GM12874 (cell line): ENCODE measurements at regions not wholly inside any gene's neighbourhood (a gene's known extent, or its start where the extent isn't known, plus 50 kb on each side); places are given as distances from the start of the nearest gene placed in this dataset.

Experiments
- TF ChIP-seq, protein P1 (sequence below): IDR thresholded peaks from 2 replicates; pipeline ENCODE4 v1.5.1; 2011; ENCODE audit warnings: low read depth, mild to moderate bottlenecking, control low read depth, low read length, moderate library complexity; ENCODE audit not compliant: insufficient read depth

- TF ChIP-seq, protein P1, sequence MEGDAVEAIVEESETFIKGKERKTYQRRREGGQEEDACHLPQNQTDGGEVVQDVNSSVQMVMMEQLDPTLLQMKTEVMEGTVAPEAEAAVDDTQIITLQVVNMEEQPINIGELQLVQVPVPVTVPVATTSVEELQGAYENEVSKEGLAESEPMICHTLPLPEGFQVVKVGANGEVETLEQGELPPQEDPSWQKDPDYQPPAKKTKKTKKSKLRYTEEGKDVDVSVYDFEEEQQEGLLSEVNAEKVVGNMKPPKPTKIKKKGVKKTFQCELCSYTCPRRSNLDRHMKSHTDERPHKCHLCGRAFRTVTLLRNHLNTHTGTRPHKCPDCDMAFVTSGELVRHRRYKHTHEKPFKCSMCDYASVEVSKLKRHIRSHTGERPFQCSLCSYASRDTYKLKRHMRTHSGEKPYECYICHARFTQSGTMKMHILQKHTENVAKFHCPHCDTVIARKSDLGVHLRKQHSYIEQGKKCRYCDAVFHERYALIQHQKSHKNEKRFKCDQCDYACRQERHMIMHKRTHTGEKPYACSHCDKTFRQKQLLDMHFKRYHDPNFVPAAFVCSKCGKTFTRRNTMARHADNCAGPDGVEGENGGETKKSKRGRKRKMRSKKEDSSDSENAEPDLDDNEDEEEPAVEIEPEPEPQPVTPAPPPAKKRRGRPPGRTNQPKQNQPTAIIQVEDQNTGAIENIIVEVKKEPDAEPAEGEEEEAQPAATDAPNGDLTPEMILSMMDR, result no peak
Measured at GRCh38 chr4:138310498-138310897, 68.3 kb upstream of the SLC7A11 start.

GRCh38 chr4:138308356-138308755, 66.2 kb upstream of the SLC7A11 start:
- TF ChIP-seq, protein P1, result no peak

GRCh38 chr4:138307319-138307718, 65.2 kb upstream of the SLC7A11 start:
- TF ChIP-seq, protein P1, result no peak

GRCh38 chr4:138305050-138305449, 62.9 kb upstream of the SLC7A11 start:
- TF ChIP-seq, protein P1, result no peak

GRCh38 chr4:138301536-138301935, 59.4 kb upstream of the SLC7A11 start:
- TF ChIP-seq, protein P1, result no peak

GRCh38 chr4:138300616-138301015, 58.5 kb upstream of the SLC7A11 start:
- TF ChIP-seq, protein P1, result no peak

GRCh38 chr4:138299881-138300280, 57.7 kb upstream of the SLC7A11 start:
- TF ChIP-seq, protein P1, result no peak

DNA sequence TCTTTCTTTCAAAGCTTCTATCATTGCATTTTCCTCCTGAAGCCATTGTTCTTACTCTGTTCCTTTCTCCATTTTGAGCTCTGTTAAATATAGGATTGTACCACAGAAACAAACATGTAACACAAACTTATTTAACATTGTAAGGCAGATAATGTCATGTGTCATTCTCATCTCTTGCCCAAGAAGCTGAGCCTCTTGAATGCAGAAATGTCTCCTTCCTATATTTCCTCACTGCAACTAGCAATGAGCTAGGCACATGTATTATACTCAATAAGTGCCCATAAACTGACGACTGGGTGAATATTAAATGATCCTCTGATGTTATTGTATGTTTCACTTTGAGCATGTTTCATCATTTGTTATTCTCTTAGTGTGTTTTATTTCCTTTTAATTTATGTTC, 56.7 kb upstream of the SLC7A11 start:
- TF ChIP-seq, protein P1, result no peak
